Neural cell (in vitro differentiated cells): ENCODE measurements at regions not wholly inside any gene's neighbourhood (a gene's known extent, or its start where the extent isn't known, plus 50 kb on each side); places are given as distances from the start of the nearest gene placed in this dataset.

Experiments
- H2AFZ ChIP-seq: fragments of 200-600, 300-800 bp; sonication (generic), shearing (Covaris generic); 2 replicates; pipeline ENCODE4 v1.6.0; 2014; ENCODE audit warnings: low read depth, mild to moderate bottlenecking, antibody characterized with exemption, low read length, moderate library complexity
- H3F3A ChIP-seq: fragments of 200-600 bp; shearing (Covaris generic); 2 replicates; pipeline ENCODE4 v1.6.1; 2016; ENCODE audit warnings: mild to moderate bottlenecking, moderate library complexity, mixed read lengths, antibody characterized with exemption, low read length; ENCODE audit not compliant: insufficient read depth, poor library complexity, severe bottlenecking
- H3K27ac ChIP-seq: fragments of 200-600, 300-800 bp; sonication (generic), shearing (Covaris generic); 2 replicates; pipeline ENCODE4 v1.5.1; 2014; ENCODE audit warnings: mild to moderate bottlenecking, low read length, moderate library complexity
- H3K27me3 ChIP-seq: fragments of 300-800, 200-600 bp; sonication (generic), shearing (Covaris generic); 2 replicates; pipeline ENCODE4 v1.6.0; 2014; ENCODE audit warnings: mild to moderate bottlenecking, low read depth, low read length, moderate library complexity; ENCODE audit not compliant: insufficient read depth
- H3K36me3 ChIP-seq: fragments of 300-800, 200-600 bp; sonication (generic), shearing (Covaris generic); 2 replicates; pipeline ENCODE4 v1.5.1; 2014; ENCODE audit warnings: mild to moderate bottlenecking, antibody characterized with exemption, low read length, moderate library complexity; ENCODE audit not compliant: insufficient read depth
- H3K4me2 ChIP-seq: fragments of 300-800, 200-600 bp; sonication (generic), shearing (Covaris generic); 2 replicates; pipeline ENCODE4 v1.6.0; 2014; ENCODE audit warnings: mild to moderate bottlenecking, low read length
- H3K4me3 ChIP-seq: fragments of 300-800, 200-600 bp; sonication (generic), shearing (Covaris generic); 2 replicates; pipeline ENCODE4 v1.5.1; 2014; ENCODE audit warnings: mild to moderate bottlenecking, low read length, moderate library complexity
- H3K79me2 ChIP-seq: fragments of 200-600 bp; shearing (Covaris generic); replicated peaks from 2 replicates; pipeline ENCODE4 v1.6.0; 2014; ENCODE audit warnings: mild to moderate bottlenecking, low read length, moderate library complexity; ENCODE audit not compliant: insufficient read depth
- H3K9ac ChIP-seq: fragments of 300-800, 200-600 bp; sonication (generic), shearing (Covaris generic); 2 replicates; pipeline ENCODE4 v1.6.1; 2016; ENCODE audit warnings: mild to moderate bottlenecking, low read length, mixed read lengths
- H3K9me2 ChIP-seq: fragments of 200-600 bp; shearing (Covaris generic); 2 replicates; pipeline ENCODE4 v1.6.1; 2016; ENCODE audit warnings: mild to moderate bottlenecking, low read length, mixed read lengths; ENCODE audit not compliant: insufficient read depth
- H3K9me3 ChIP-seq: fragments of 200-600, 300-800 bp; sonication (generic), shearing (Covaris generic); 2 replicates; pipeline ENCODE4 v1.6.1; 2016; ENCODE audit warnings: mild to moderate bottlenecking, mixed run types, low read length, moderate library complexity, mixed read lengths
- H4K20me1 ChIP-seq: fragments of 200-600 bp; shearing (Covaris generic); 2 replicates; pipeline ENCODE4 v1.6.1; 2016; ENCODE audit warnings: mild to moderate bottlenecking, mixed run types; ENCODE audit not compliant: insufficient read depth
- EP300 ChIP-seq: fragments of 450-650 bp; conservative IDR thresholded peaks from 2 replicates; pipeline ENCODE4 v1.6.1; 2014; ENCODE audit warnings: antibody characterized with exemption, mild to moderate bottlenecking, moderate library complexity; ENCODE audit not compliant: poor library complexity, severe bottlenecking
- EZH2 ChIP-seq: fragments of 200-600, 300-800 bp; shearing (Covaris generic), sonication (generic); IDR thresholded peaks from 2 replicates; pipeline ENCODE4 v1.6.1; 2014; ENCODE audit warnings: antibody characterized with exemption, low read length, borderline replicate concordance, mild to moderate bottlenecking; ENCODE audit not compliant: insufficient read depth, poor library complexity, severe bottlenecking
- MXI1 ChIP-seq: fragments of 450-650 bp; conservative IDR thresholded peaks from 2 replicates; pipeline ENCODE4 v1.6.1; 2014; ENCODE audit warnings: antibody characterized with exemption, mild to moderate bottlenecking; ENCODE audit not compliant: poor library complexity, severe bottlenecking
- POLR2AphosphoS5 ChIP-seq: IDR thresholded peaks from 2 replicates; pipeline ENCODE4 v1.6.1; 2012
- RAD21 ChIP-seq: fragments of 450-650 bp; conservative IDR thresholded peaks from 2 replicates; pipeline ENCODE4 v1.6.1; 2014; ENCODE audit warnings: antibody characterized with exemption, mild to moderate bottlenecking, moderate library complexity
- SMC3 ChIP-seq: fragments of 450-650 bp; conservative IDR thresholded peaks from 2 replicates; pipeline ENCODE4 v1.6.1; 2014; ENCODE audit warnings: antibody characterized with exemption, mild to moderate bottlenecking, moderate library complexity; ENCODE audit not compliant: poor library complexity
- TAF1 ChIP-seq: IDR thresholded peaks from 2 replicates; pipeline ENCODE4 v1.6.1; 2012; ENCODE audit warnings: low read depth
- TF ChIP-seq, protein P1 (sequence below): fragments of 450-650 bp; IDR thresholded peaks from 2 replicates; pipeline ENCODE4 v1.5.1; 2014; ENCODE audit warnings: antibody characterized with exemption, mild to moderate bottlenecking, moderate library complexity; ENCODE audit not compliant: poor library complexity, severe bottlenecking
- TF ChIP-seq, protein P2 (sequence below): IDR thresholded peaks from 2 replicates; pipeline ENCODE4 v1.6.1; 2012; ENCODE audit warnings: borderline replicate concordance

DNA sequence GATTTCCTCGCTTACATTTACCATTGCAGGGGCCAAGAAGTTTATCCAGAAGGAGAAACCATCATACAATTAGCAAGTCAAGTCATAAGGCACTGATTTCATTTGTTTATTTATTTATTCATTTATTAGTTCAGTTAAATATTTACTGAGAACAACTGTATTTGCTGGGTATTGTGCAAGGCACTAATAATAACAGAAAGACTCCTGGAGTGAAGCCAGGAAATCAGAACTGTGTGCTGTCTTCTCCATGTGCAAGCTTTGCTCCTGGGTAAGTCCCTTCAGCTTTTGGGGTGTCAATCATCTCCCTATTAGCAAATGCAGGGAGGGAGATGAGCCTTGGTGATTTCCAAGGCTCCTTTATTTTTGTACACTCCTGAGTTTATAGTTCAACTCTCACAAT is 341.6 kb upstream of the MEIS1 start:
- TF ChIP-seq EZH2 (no peak), POLR2AphosphoS5 (no peak), RAD21 (no peak), SMC3 (no peak), EP300 (no peak), TAF1 (no peak), MXI1 (no peak)
- TF ChIP-seq, protein P1, sequence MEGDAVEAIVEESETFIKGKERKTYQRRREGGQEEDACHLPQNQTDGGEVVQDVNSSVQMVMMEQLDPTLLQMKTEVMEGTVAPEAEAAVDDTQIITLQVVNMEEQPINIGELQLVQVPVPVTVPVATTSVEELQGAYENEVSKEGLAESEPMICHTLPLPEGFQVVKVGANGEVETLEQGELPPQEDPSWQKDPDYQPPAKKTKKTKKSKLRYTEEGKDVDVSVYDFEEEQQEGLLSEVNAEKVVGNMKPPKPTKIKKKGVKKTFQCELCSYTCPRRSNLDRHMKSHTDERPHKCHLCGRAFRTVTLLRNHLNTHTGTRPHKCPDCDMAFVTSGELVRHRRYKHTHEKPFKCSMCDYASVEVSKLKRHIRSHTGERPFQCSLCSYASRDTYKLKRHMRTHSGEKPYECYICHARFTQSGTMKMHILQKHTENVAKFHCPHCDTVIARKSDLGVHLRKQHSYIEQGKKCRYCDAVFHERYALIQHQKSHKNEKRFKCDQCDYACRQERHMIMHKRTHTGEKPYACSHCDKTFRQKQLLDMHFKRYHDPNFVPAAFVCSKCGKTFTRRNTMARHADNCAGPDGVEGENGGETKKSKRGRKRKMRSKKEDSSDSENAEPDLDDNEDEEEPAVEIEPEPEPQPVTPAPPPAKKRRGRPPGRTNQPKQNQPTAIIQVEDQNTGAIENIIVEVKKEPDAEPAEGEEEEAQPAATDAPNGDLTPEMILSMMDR: no peak
- TF ChIP-seq, protein P2, sequence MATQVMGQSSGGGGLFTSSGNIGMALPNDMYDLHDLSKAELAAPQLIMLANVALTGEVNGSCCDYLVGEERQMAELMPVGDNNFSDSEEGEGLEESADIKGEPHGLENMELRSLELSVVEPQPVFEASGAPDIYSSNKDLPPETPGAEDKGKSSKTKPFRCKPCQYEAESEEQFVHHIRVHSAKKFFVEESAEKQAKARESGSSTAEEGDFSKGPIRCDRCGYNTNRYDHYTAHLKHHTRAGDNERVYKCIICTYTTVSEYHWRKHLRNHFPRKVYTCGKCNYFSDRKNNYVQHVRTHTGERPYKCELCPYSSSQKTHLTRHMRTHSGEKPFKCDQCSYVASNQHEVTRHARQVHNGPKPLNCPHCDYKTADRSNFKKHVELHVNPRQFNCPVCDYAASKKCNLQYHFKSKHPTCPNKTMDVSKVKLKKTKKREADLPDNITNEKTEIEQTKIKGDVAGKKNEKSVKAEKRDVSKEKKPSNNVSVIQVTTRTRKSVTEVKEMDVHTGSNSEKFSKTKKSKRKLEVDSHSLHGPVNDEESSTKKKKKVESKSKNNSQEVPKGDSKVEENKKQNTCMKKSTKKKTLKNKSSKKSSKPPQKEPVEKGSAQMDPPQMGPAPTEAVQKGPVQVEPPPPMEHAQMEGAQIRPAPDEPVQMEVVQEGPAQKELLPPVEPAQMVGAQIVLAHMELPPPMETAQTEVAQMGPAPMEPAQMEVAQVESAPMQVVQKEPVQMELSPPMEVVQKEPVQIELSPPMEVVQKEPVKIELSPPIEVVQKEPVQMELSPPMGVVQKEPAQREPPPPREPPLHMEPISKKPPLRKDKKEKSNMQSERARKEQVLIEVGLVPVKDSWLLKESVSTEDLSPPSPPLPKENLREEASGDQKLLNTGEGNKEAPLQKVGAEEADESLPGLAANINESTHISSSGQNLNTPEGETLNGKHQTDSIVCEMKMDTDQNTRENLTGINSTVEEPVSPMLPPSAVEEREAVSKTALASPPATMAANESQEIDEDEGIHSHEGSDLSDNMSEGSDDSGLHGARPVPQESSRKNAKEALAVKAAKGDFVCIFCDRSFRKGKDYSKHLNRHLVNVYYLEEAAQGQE: no peak
- H3K9me2 ChIP-seq: no peaks in the 10 kb centered on the region

DNA sequence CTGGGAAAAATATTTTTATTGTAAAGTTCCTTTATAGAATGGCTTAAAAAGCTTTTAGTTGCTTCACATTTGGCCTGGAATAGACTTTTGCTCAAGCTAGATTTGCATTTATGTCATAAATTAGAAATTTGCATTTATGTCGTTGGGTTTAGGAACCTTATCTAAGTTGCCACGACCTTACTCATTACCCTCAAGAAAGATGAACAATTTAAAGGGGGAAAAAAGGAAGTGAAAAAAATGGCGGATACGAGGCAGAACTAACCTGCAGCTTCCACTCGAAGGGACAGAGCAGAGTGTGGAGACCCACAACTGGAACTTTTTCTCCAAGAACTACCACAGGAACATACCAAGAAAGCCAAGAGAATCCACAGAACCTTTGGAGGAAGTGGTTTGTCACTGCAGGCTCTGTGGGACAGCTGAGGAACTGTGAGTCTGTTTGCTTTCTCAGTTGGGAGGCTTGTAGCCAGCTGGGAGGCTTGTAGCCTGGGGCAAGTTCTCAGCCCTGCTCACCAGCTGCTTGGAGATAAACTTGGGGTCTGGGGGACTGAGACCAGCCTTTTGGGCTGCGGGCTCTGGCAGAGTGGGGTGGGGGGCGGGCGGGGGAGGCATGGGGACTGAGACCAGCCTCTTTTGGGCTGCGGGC is 349.9 kb upstream of the MEIS1 start:
- Histone ChIP-seq H3F3A (no peaks in the 10 kb centered on the region), H3K9me3 (peaks cover 3% of the 10 kb centered on the region), H2AFZ (no peak overlapping the region), H3K4me2 (no peak overlapping the region), H3K9ac (no peak overlapping the region), H3K36me3 (no peaks in the 10 kb centered on the region), H3K4me3 (no peak overlapping the region), H4K20me1 (no peaks in the 10 kb centered on the region), H3K27me3 (no peaks in the 10 kb centered on the region), H3K9me2 (no peaks in the 10 kb centered on the region), H3K27ac (no peak overlapping the region), H3K79me2 (no peaks in the 10 kb centered on the region)
- TF ChIP-seq SMC3: no peak
- no peak for TF ChIP-seq EP300
- TF ChIP-seq, protein P1: no peak
- TF ChIP-seq RAD21: no peak
- TF ChIP-seq, protein P2: no peak
- no peak for TF ChIP-seq EZH2
- no peak for TF ChIP-seq MXI1
- TF ChIP-seq TAF1: no peak
- no peak for TF ChIP-seq POLR2AphosphoS5

More for the DNA sequence above, 341.6 kb upstream of the MEIS1 start:
- H3K9ac ChIP-seq: no peak overlapping the region
- H2AFZ ChIP-seq: no peak overlapping the region
- no peaks in the 10 kb centered on the region for H3F3A ChIP-seq
- H3K4me2 ChIP-seq: no peak overlapping the region
- no peaks in the 10 kb centered on the region for H3K27me3 ChIP-seq
- H3K9me3 ChIP-seq: no peaks in the 10 kb centered on the region
- H3K36me3 ChIP-seq: no peaks in the 10 kb centered on the region
- H3K4me3 ChIP-seq: no peak overlapping the region
- no peaks in the 10 kb centered on the region for H4K20me1 ChIP-seq
- no peak overlapping the region for H3K27ac ChIP-seq
- H3K79me2 ChIP-seq: no peaks in the 10 kb centered on the region
